ENCODE measurements at regions not wholly inside any gene's neighbourhood (a gene's known extent, or its start where the extent isn't known, plus 50 kb on each side); places are given as distances from the start of the nearest gene placed in this dataset.

GRCh38 chr18:22048221-22048620 lies 121.2 kb upstream of the GATA6 start:
- H3K9me3 Mint-ChIP-seq (ENCODE audit: unreplicated experiment) = no peaks in the 10 kb centered on the region
- H3K4me3 Mint-ChIP-seq (ENCODE audit: unreplicated experiment) = no peak overlapping the region
- TF ChIP-seq CTCF (IDR thresholded peaks at IDR 0.05; ENCODE audit: unreplicated experiment) = no peak
- peaks cover 13% of the 10 kb centered on the region for H3K4me1 Mint-ChIP-seq (ENCODE audit: unreplicated experiment)
- no peak for DNase-seq (ENCODE audit: low spot score)
- H3K27ac Mint-ChIP-seq (ENCODE audit: unreplicated experiment) = no peak overlapping the region
- H3K27me3 Mint-ChIP-seq (ENCODE audit: unreplicated experiment) = peaks cover 1% of the 10 kb centered on the region
- H3K36me3 Mint-ChIP-seq (ENCODE audit: low read depth, unreplicated experiment) = no peaks in the 10 kb centered on the region

DNA sequence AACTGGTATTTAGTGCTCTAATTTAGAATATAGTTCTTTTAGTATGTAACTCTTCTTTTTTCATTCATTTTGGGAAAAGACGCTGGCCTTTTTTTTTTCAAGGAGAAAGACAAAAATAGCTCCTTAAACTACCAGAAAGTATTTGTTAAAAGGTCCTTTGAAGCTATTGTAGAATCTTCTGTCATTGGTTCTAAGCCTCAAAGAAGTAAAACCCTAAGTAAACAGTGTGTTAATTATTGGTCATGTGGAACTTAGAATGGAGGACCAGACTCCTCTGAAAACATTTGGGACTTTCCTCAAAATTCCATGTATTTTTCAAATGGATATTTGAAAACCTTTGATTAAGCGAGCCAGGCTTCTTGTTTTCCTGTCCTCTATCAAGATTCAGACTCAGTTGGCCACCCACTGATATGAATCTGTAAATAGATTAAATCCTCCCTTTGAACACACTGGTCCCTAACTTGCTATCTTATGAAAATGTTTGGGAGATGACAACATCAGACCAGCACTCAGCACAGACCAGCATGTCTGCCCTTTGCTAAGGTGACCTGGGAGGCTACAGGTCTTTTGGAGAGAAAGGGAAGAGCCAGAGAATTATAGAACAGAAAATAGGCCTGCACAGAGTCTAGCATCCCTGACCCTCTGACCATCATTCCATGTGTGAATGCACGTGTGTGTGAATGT lies 120.3 kb upstream of the GATA6 start:
- DNase-seq (ENCODE audit: low spot score) = no peak
- no peak overlapping the region for H3K4me3 Mint-ChIP-seq (ENCODE audit: unreplicated experiment)
- H3K4me1 Mint-ChIP-seq (ENCODE audit: unreplicated experiment) = peaks cover 6% of the 10 kb centered on the region
- H3K36me3 Mint-ChIP-seq (ENCODE audit: low read depth, unreplicated experiment) = no peaks in the 10 kb centered on the region
- TF ChIP-seq CTCF (IDR thresholded peaks at IDR 0.05; ENCODE audit: unreplicated experiment) = no peak
- peaks cover 1% of the 10 kb centered on the region for H3K27me3 Mint-ChIP-seq (ENCODE audit: unreplicated experiment)
- no peak overlapping the region for H3K27ac Mint-ChIP-seq (ENCODE audit: unreplicated experiment)
- H3K9me3 Mint-ChIP-seq (ENCODE audit: unreplicated experiment) = no peaks in the 10 kb centered on the region

DNA sequence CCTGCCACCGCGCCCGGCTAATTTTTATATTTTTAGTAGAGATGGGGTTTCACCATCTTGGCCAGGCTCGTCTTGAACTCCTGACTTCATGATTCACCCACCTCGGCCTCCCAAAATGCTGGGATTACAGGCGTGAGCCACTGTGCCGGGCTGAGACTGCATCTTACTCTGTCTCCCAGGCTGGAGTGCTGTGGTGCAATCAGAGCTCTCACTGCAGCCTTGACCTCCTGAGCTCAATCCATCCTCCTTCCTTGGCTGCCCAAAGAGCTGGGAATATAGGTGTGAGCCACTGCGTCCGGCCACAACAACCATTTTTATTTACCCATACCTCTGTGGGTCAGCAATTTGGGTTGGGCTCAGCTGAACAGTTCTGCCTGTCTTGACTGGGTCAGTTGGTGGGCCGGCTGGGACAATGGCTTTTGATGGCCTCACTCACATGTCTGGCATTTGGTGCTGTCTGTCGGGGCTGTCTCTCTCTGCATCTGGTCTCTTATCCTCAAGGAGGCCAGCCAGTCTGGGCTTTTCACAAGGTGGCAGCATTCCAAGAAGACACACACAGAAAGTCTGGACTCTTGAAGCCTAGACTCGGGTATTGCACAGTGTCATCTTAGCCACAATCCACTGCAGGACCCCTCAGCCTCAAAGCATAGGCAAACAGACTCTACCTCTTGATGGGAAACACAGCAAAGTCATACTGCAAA lies 116.8 kb upstream of the GATA6 start:
- Mint-ChIP-seq H3K36me3 (ENCODE audit: low read depth, unreplicated experiment) (no peaks in the 10 kb centered on the region), H3K4me1 (ENCODE audit: unreplicated experiment) (peaks cover under 1% of the 10 kb centered on the region), H3K27me3 (ENCODE audit: unreplicated experiment) (peaks cover 1% of the 10 kb centered on the region), H3K27ac (ENCODE audit: unreplicated experiment) (no peak overlapping the region), H3K4me3 (ENCODE audit: unreplicated experiment) (no peak overlapping the region), H3K9me3 (ENCODE audit: unreplicated experiment) (no peaks in the 10 kb centered on the region)
- no peak for TF ChIP-seq CTCF (IDR thresholded peaks at IDR 0.05; ENCODE audit: unreplicated experiment)
- no peak for DNase-seq (ENCODE audit: low spot score)

GRCh38 chr18:22055466-22056238 lies 113.7 kb upstream of the GATA6 start:
- H3K27me3 Mint-ChIP-seq (ENCODE audit: unreplicated experiment) = no peaks in the 10 kb centered on the region
- no peaks in the 10 kb centered on the region for H3K4me1 Mint-ChIP-seq (ENCODE audit: unreplicated experiment)
- no peak for TF ChIP-seq CTCF (IDR thresholded peaks at IDR 0.05; ENCODE audit: unreplicated experiment)
- H3K4me3 Mint-ChIP-seq (ENCODE audit: unreplicated experiment) = no peak overlapping the region
- no peaks in the 10 kb centered on the region for H3K9me3 Mint-ChIP-seq (ENCODE audit: unreplicated experiment)
- no peak overlapping the region for H3K27ac Mint-ChIP-seq (ENCODE audit: unreplicated experiment)
- H3K36me3 Mint-ChIP-seq (ENCODE audit: low read depth, unreplicated experiment) = no peaks in the 10 kb centered on the region
- no peak for DNase-seq (ENCODE audit: low spot score)
